ENCODE measurements at regions not wholly inside any gene's neighbourhood (a gene's known extent, or its start where the extent isn't known, plus 50 kb on each side); places are given as distances from the start of the nearest gene placed in this dataset.

- Histone ChIP-seq H3K27ac (ENCODE audit: low read depth, low read length, poor library complexity, severe bottlenecking) (no peak overlapping the region), H4K20me1 (ENCODE audit: insufficient read depth, low read length) (no peaks in the 10 kb centered on the region), H3K4me1 (ENCODE audit: insufficient read depth, low read length, poor library complexity, severe bottlenecking) (no peaks in the 10 kb centered on the region), H3K4me2 (ENCODE audit: low read length) (no peak overlapping the region), H3K79me2 (ENCODE audit: insufficient read depth, low read depth, low read length) (no peaks in the 10 kb centered on the region), H3K36me3 (ENCODE audit: insufficient read depth, low read length) (no peaks in the 10 kb centered on the region), H3K9me2 (ENCODE audit: insufficient read depth, low read length) (no peaks in the 10 kb centered on the region), H3K4me3 (ENCODE audit: low read depth, low read length, poor library complexity, severe bottlenecking) (no peak overlapping the region), H3K9me3 (ENCODE audit: low read length) (no peaks in the 10 kb centered on the region), H2AFZ (ENCODE audit: low read length) (no peak overlapping the region)
- no peak for DNase-seq (ENCODE audit: low spot score)
- no peak for TF ChIP-seq CTCF (conservative IDR thresholded peaks at IDR 0.05; ENCODE audit: low read length)
- no peak for TF ChIP-seq EZH2phosphoT487 (IDR thresholded peaks at IDR 0.05; ENCODE audit: borderline replicate concordance, low read depth, low read length)
- intact Hi-C loops (cut with micrococcal nuclease; ENCODE audit: unreplicated experiment): no loop called here
- ChIA-PET CTCF (ENCODE audit: unreplicated experiment) (no interaction called here), POLR2A (interaction anchor here (1.0 kb wide), 1 partner anchor 51 kb away, joined by 3 read pairs; no protein-coding TSS in a partner anchor)
- BruUV-seq (replicated peaks): no TSS peak
Measured at GRCh38 chr3:134083626-134084241, 54.0 kb upstream of the SLCO2A1 start.

- CTCF ChIA-PET (ENCODE audit: unreplicated experiment): no interaction called here
Measured at GRCh38 chr3:134083008-134083407, 53.3 kb upstream of the SLCO2A1 start.

More at GRCh38 chr3:134083008-134083407, 53.3 kb upstream of the SLCO2A1 start:
- Histone ChIP-seq H2AFZ (ENCODE audit: low read length) (no peak overlapping the region), H3K9me3 (ENCODE audit: low read length) (no peaks in the 10 kb centered on the region), H3K9me2 (ENCODE audit: insufficient read depth, low read length) (no peaks in the 10 kb centered on the region), H3K4me1 (ENCODE audit: insufficient read depth, low read length, poor library complexity, severe bottlenecking) (no peaks in the 10 kb centered on the region), H3K79me2 (ENCODE audit: insufficient read depth, low read depth, low read length) (no peaks in the 10 kb centered on the region), H3K27ac (ENCODE audit: low read depth, low read length, poor library complexity, severe bottlenecking) (no peak overlapping the region), H3K36me3 (ENCODE audit: insufficient read depth, low read length) (no peaks in the 10 kb centered on the region), H3K4me2 (ENCODE audit: low read length) (no peak overlapping the region), H4K20me1 (ENCODE audit: insufficient read depth, low read length) (no peaks in the 10 kb centered on the region), H3K4me3 (ENCODE audit: low read depth, low read length, poor library complexity, severe bottlenecking) (no peak overlapping the region)
- BruUV-seq (replicated peaks): no TSS peak
- no peak for DNase-seq (ENCODE audit: low spot score)
- TF ChIP-seq CTCF (conservative IDR thresholded peaks at IDR 0.05; ENCODE audit: low read length): no peak
- TF ChIP-seq EZH2phosphoT487 (IDR thresholded peaks at IDR 0.05; ENCODE audit: borderline replicate concordance, low read depth, low read length): no peak
- intact Hi-C loops (cut with micrococcal nuclease; ENCODE audit: unreplicated experiment): no loop called here
- POLR2A ChIA-PET: interaction anchor here (0.9 to 1.0 kb wide), 2 partner anchors 17 to 52 kb away, joined by 3 read pairs; no protein-coding TSS in a partner anchor

Measured in OCI-LY7 (cell line).